ENCODE measurements at regions not wholly inside any gene's neighbourhood (a gene's known extent, or its start where the extent isn't known, plus 50 kb on each side); places are given as distances from the start of the nearest gene placed in this dataset.

DNA sequence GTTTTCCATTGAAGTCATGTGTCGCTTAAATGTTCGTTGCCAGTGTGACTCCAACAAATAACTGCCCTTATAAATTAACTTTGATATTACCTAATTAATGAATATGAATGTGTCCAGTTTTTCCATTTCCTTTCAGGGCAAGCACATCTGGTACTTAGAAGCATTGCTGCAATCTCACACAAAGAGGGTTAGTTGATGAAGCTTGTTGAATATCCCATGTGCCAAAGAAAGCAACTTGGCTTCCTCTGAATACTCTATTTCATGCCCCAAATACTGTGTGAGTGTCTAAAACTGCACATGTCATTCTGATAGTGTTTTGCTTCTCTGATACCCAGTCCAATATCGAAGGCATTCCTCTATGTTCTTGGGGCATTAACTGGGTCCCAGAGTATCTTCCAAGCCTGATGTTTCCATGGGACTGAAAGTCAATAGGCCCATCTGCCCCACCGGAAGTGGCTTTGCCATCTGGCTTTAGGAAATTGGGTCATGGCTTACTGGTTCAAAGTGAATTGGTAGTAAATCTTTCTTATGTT lies 75.8 kb upstream of the CNTN1 start:
- TF ChIP-seq, protein P1, sequence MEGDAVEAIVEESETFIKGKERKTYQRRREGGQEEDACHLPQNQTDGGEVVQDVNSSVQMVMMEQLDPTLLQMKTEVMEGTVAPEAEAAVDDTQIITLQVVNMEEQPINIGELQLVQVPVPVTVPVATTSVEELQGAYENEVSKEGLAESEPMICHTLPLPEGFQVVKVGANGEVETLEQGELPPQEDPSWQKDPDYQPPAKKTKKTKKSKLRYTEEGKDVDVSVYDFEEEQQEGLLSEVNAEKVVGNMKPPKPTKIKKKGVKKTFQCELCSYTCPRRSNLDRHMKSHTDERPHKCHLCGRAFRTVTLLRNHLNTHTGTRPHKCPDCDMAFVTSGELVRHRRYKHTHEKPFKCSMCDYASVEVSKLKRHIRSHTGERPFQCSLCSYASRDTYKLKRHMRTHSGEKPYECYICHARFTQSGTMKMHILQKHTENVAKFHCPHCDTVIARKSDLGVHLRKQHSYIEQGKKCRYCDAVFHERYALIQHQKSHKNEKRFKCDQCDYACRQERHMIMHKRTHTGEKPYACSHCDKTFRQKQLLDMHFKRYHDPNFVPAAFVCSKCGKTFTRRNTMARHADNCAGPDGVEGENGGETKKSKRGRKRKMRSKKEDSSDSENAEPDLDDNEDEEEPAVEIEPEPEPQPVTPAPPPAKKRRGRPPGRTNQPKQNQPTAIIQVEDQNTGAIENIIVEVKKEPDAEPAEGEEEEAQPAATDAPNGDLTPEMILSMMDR (IDR thresholded peaks at IDR 0.05), result no peak
- TF ChIP-seq, protein P2, sequence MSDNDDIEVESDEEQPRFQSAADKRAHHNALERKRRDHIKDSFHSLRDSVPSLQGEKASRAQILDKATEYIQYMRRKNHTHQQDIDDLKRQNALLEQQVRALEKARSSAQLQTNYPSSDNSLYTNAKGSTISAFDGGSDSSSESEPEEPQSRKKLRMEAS (CRISPR knock-in tag; IDR thresholded peaks at IDR 0.05), result no peak
- TF ChIP-seq, protein P3, sequence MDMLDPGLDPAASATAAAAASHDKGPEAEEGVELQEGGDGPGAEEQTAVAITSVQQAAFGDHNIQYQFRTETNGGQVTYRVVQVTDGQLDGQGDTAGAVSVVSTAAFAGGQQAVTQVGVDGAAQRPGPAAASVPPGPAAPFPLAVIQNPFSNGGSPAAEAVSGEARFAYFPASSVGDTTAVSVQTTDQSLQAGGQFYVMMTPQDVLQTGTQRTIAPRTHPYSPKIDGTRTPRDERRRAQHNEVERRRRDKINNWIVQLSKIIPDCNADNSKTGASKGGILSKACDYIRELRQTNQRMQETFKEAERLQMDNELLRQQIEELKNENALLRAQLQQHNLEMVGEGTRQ (CRISPR knock-in tag; IDR thresholded peaks at IDR 0.05), result no peak
- TF ChIP-seq, protein P4, sequence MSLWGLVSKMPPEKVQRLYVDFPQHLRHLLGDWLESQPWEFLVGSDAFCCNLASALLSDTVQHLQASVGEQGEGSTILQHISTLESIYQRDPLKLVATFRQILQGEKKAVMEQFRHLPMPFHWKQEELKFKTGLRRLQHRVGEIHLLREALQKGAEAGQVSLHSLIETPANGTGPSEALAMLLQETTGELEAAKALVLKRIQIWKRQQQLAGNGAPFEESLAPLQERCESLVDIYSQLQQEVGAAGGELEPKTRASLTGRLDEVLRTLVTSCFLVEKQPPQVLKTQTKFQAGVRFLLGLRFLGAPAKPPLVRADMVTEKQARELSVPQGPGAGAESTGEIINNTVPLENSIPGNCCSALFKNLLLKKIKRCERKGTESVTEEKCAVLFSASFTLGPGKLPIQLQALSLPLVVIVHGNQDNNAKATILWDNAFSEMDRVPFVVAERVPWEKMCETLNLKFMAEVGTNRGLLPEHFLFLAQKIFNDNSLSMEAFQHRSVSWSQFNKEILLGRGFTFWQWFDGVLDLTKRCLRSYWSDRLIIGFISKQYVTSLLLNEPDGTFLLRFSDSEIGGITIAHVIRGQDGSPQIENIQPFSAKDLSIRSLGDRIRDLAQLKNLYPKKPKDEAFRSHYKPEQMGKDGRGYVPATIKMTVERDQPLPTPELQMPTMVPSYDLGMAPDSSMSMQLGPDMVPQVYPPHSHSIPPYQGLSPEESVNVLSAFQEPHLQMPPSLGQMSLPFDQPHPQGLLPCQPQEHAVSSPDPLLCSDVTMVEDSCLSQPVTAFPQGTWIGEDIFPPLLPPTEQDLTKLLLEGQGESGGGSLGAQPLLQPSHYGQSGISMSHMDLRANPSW (CRISPR knock-in tag; conservative IDR thresholded peaks at IDR 0.05; ENCODE audit: low read depth), result no peak
